SHP77 treated with DMSO at 0.1 percent for 48 hours (cell line): ENCODE measurements at regions not wholly inside any gene's neighbourhood (a gene's known extent, or its start where the extent isn't known, plus 50 kb on each side); places are given as distances from the start of the nearest gene placed in this dataset.
"Not testable (repeated sequence)": the region's sequence is repeated elsewhere in the genome, so short reads cannot be mapped to it uniquely, and the experiment has no call there.

Experiments
- DNase-seq: peaks from one replicate; lab custom pipeline; 2025; lab: John Stamatoyannopoulos, UW

DNA sequence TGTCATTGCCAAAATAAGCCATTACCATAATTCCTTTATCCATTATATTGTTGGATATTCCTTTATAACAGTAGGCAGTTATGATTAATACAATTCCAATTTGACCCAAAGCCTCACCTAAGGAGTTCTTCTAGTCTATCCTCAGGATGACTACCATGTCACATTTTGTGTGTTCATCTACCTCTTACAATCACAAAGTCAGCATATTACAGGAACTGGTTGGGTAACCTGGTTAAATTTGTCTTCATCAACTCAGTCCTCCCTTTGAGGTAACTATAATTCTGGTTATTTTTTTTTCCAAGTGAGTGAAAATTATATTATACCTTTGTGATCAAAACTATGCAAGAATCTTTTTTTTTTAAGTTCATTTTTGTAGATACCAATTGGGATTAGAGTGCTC is 540.5 kb downstream of the BTBD3 start:
- no peak for DNase-seq

DNA sequence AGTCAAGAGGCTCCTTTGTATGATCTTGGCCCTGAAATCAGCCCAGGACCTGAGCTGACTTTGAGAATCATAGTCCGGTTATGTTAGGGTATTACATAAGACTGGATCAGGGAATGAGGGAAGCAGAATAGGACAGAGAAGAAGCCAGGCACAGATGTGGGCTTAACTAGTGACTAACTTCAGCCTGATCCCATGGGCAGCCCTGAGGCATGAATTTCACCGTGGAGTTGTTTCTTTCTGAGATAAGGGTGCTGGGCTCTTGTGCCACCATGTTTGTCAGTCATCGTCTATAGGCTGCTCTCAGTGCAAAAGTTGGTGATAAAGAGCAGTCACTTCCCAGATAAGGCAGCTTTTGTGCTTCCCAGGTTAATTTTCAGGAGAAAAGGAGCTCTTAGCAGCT is 544.7 kb upstream of the SPTLC3 start:
- no peak for DNase-seq

GRCh38 chr20:12466915-12467314 is 541.9 kb upstream of the SPTLC3 start:
- no peak for DNase-seq

DNA sequence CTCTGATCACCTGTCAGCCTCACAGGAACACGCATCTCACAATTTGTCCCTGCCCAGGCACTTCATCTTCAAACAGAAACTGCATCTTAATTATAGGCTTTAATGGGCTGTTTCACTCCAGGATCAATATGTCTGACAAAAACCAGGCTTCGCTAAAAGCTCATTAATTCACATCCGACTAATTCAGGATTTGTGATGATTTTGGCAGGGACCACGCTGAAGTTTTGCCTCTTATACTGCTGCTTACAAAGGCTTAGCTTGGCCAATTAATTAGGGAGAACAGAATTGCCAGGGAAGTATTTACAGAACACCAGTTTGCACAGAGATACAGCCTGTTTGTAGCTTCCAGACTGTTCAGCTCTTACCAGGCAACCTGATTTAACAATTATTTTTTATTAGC is 541.0 kb upstream of the SPTLC3 start:
- no peak for DNase-seq

- no peak for DNase-seq
Measured at GRCh38 chr20:12482661-12483060, 526.1 kb upstream of the SPTLC3 start.

DNA sequence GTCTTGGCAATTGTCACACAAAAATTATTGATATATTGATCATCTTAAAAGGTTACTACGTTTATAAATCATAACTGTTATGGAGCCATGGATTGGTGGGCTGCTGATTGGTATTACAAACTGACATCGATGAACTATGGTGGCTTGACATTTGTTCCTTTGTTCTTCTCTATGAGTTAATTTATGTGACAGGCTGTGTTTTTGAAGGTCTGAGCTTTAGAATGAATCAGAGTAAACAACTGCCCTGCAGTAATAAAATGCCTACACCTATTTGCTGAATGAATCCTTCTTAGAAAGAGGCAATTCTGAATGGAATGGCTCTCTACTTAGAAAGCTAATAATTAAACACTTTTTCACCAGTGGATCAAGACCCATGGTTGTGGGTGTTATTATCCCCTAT is 506.3 kb upstream of the SPTLC3 start:
- no peak for DNase-seq

- no peak for DNase-seq
Measured at GRCh38 chr20:12504779-12505178, 504.0 kb upstream of the SPTLC3 start.

DNA sequence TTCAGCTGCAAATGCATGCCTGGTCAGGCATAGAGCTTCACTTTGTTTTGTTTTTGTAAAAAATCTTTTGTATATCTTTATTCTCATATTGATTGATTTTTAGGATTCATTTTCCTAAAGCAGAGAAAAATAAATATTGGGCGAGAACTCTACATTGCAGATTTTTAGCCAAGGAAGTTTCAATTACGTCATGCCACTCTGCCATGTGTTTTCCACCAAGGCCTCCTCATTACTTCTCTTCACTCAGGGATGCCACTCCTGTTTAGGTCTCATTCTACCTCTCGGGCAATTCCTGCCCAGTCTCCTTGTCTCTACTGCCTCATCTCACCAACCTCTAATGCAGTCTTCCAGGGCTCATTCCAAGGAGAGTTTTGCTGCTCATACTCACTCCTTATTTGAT is 497.3 kb upstream of the SPTLC3 start:
- no peak for DNase-seq

- no peak for DNase-seq
Measured at GRCh38 chr20:12512755-12513154, 496.0 kb upstream of the SPTLC3 start.

DNA sequence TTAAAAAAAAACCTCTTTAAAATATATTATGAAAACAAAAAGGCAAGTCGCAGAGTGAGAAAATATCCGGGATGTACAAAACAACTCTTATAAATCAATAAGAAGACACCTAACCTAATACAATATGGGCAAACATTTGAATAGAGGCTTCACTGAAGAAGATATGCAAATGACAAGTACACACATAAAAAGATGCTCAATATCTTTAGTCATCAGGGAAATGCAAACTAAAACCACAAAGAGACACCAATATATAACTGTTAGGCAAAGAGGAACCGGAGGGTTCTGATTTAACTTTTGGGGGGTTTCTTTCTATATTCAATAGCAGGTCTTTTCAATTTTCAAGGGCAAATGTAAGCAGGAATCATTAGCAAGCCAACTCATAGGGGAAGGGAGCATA is 480.7 kb upstream of the SPTLC3 start:
- DNase-seq: no peak

GRCh38 chr20:12528591-12529041 is 480.2 kb upstream of the SPTLC3 start:
- no peak for DNase-seq

GRCh38 chr20:12531626-12532025 is 477.1 kb upstream of the SPTLC3 start:
- DNase-seq: no peak

- no peak for DNase-seq
Measured at GRCh38 chr20:12535316-12535715, 473.5 kb upstream of the SPTLC3 start.

GRCh38 chr20:12535770-12536169 is 473.0 kb upstream of the SPTLC3 start:
- no peak for DNase-seq

- DNase-seq: no peak
Measured at GRCh38 chr20:12554426-12554825, 454.3 kb upstream of the SPTLC3 start.

GRCh38 chr20:12555369-12555768 is 453.4 kb upstream of the SPTLC3 start:
- DNase-seq: no peak

DNA sequence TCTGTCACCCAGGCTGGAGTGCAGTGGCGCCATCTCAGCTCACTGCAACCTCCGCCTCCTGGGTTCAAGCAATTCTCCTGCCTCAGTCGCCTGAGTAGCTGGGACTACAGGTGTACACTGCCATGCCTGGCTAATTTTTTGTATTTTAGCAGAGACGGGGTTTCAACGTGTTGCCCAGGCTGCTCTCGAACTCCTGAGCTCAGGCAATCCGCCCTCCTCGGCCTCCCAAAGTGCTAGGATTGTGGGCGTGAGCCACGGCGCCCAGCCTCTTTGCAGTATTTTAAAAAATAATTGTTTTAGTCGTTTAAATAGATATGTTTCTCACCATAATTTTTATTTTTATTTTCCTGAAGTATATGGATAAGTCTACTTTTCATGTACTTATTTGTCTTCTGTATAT is 452.9 kb upstream of the SPTLC3 start:
- not testable (repeated sequence) for DNase-seq

GRCh38 chr20:12557224-12557623 is 451.5 kb upstream of the SPTLC3 start:
- DNase-seq: no peak

DNA sequence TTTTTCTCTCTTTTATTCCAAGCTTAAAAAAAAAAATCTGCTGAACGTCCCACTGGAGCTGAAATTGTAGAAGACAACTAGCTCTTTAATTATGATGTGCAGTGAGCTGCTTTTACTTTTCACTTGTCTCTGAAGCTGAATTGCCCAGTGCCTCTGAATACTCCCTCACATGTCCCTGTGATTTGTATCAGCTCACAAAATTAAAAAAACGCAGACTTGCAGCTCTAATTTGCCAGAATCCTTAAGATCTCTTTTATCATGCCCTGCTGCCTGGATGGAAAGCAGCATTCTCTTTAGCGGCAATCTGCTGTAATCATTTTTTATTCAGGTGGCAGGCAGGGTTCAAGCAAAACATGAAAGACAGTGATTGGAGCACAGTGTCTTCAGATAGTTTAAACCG is 443.8 kb upstream of the SPTLC3 start:
- DNase-seq: no peak

- no peak for DNase-seq
Measured at GRCh38 chr20:12566596-12566995, 442.2 kb upstream of the SPTLC3 start.

- peak; percentile 73 for DNase-seq
Measured at GRCh38 chr20:12570371-12570770, 438.4 kb upstream of the SPTLC3 start.

DNA sequence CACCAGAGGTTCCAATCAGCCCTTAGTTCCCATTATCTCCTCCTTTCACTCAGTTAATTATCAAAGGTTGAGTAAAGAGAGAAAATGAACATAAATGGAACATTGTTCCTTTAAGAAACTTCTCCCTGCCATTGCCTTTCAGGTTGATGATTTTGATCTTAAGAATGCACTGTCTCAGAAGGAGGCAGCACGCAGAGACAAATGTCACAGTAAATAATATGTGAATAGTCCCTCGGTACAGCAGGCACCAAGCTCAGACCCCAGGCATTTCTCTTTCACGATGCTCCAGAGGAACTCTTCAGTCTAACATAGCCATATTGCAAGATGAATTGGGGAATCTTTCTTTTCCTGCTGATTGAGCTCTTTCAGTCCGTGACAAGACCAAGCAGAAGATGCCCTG is 435.3 kb upstream of the SPTLC3 start:
- no peak for DNase-seq

GRCh38 chr20:12575352-12576095 is 433.2 kb upstream of the SPTLC3 start:
- no peak for DNase-seq

DNA sequence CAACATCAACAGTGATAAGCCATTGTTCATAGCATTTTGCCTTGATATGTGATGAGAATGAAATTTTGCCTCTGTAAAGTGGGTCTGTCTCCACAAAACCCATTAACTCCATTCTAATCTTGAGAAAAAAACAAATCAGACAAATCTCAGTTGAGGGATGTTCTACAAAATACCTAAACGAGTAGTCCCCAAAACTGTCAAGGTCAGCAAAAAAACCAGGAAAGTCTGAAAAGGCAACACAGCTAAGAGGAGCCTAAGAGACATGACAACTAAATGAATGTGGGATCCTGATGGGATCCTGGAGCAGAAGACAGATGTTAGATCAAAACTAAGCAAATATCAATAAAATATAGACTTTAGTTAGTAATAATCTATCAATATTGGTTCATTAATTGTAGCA is 431.6 kb upstream of the SPTLC3 start:
- no peak for DNase-seq
